Activated CD8-positive, alpha-beta T cell treated with anti-CD3 and anti-CD28 coated beads for 36 hours (primary cell): ENCODE measurements at regions not wholly inside any gene's neighbourhood (a gene's known extent, or its start where the extent isn't known, plus 50 kb on each side); places are given as distances from the start of the nearest gene placed in this dataset.

Experiments used
- ATAC-seq: fragments of 200-7000 bp; cut with Tn5 transposase; one replicate; pipeline ENCODE4 v1.10.0; 2021; ENCODE audit warnings: mild to moderate bottlenecking, moderate library complexity
- CTCF ChIA-PET: fragments of 350-600 bp; sonication (Branson Sonifier 250); formaldehyde crosslinking; loops from one replicate; lab custom pipeline; 2021; ENCODE audit warnings: antibody characterized with exemption; lab: Charles Lee
- POLR2A ChIA-PET: fragments of 350-600 bp; sonication (Branson Sonifier 250); formaldehyde crosslinking; loops from one replicate; lab custom pipeline; 2021; ENCODE audit warnings: antibody characterized with exemption; lab: Charles Lee
- DNase-seq: peaks from one replicate; pipeline ENCODE4 v3.0.0-alpha.2; 2020
- H3K27ac Mint-ChIP-seq: one replicate; pipeline ENCODE4 v1.8.0; 2021; ENCODE audit warnings: mild to moderate bottlenecking, mixed read lengths
- H3K27me3 Mint-ChIP-seq: one replicate; pipeline ENCODE4 v1.8.0; 2021; ENCODE audit warnings: mixed read lengths
- H3K36me3 Mint-ChIP-seq: one replicate; pipeline ENCODE4 v1.8.0; 2021; ENCODE audit warnings: low read depth, mixed read lengths
- H3K4me1 Mint-ChIP-seq: one replicate; pipeline ENCODE4 v1.8.0; 2021; ENCODE audit warnings: low read depth, mixed read lengths
- H3K4me3 Mint-ChIP-seq: one replicate; pipeline ENCODE4 v1.8.0; 2021; ENCODE audit warnings: mild to moderate bottlenecking, moderate library complexity, mixed read lengths
- H3K9me3 Mint-ChIP-seq: one replicate; pipeline ENCODE4 v1.8.0; 2021; ENCODE audit warnings: mixed read lengths
- CTCF ChIP-seq: fragments of 200-600 bp; IDR thresholded peaks from one replicate; pipeline ENCODE4 v1.8.0; 2022; ENCODE audit warnings: antibody characterized with exemption, mild to moderate bottlenecking
- intact Hi-C: fragments of 100-400 bp; cut with micrococcal nuclease; formaldehyde crosslinking; loops from one replicate; pipeline ENCODE4 v1.10.0; 2022

- ATAC-seq = no peak
- Mint-ChIP-seq H3K27me3 (no peaks in the 10 kb centered on the region), H3K4me3 (no peak overlapping the region), H3K27ac (no peak overlapping the region), H3K4me1 (no peaks in the 10 kb centered on the region), H3K36me3 (no peaks in the 10 kb centered on the region), H3K9me3 (no peaks in the 10 kb centered on the region)
- ChIA-PET CTCF (no interaction called here), POLR2A (interaction anchor here (0.6 kb wide), 1 partner anchor 741 kb away, joined by 3 read pairs; no protein-coding TSS in a partner anchor)
- TF ChIP-seq CTCF = no peak
- intact Hi-C loops = no loop called here
- DNase-seq = no peak
Measured at GRCh38 chr6:142624978-142625715, 319.8 kb downstream of the HIVEP2 start.

- intact Hi-C loops = no loop called here
- POLR2A ChIA-PET = no interaction called here
- Mint-ChIP-seq H3K4me3 (no peak overlapping the region), H3K4me1 (no peaks in the 10 kb centered on the region), H3K27me3 (no peaks in the 10 kb centered on the region), H3K27ac (no peak overlapping the region), H3K9me3 (no peaks in the 10 kb centered on the region), H3K36me3 (no peaks in the 10 kb centered on the region)
- CTCF ChIA-PET = no interaction called here
- ATAC-seq (no peak), DNase-seq (no peak)
- no peak for TF ChIP-seq CTCF
Measured at GRCh38 chr6:142627474-142627873, 317.5 kb downstream of the HIVEP2 start.

GRCh38 chr6:142631517-142632385, 313.2 kb downstream of the HIVEP2 start:
- DNase-seq (no peak), ATAC-seq (no peak)
- Mint-ChIP-seq H3K4me3 (no peak overlapping the region), H3K9me3 (no peaks in the 10 kb centered on the region), H3K27ac (no peak overlapping the region), H3K27me3 (no peaks in the 10 kb centered on the region), H3K4me1 (peaks cover 2% of the 10 kb centered on the region), H3K36me3 (no peaks in the 10 kb centered on the region)
- ChIA-PET POLR2A (no interaction called here), CTCF (interaction anchor here (0.6 to 1.3 kb wide), 2 partner anchors 11 to 530 kb away, joined by 3 to 4 read pairs; no protein-coding TSS in a partner anchor)
- intact Hi-C loops = no loop called here
- TF ChIP-seq CTCF = no peak

GRCh38 chr6:142633317-142633716, 311.7 kb downstream of the HIVEP2 start:
- DNase-seq (no peak), ATAC-seq (no peak)
- no peak overlapping the region for H3K4me3 Mint-ChIP-seq
- H3K9me3 Mint-ChIP-seq = no peaks in the 10 kb centered on the region
- CTCF ChIA-PET = no interaction called here
- POLR2A ChIA-PET = no interaction called here
- H3K27me3 Mint-ChIP-seq = no peaks in the 10 kb centered on the region
- intact Hi-C loops = no loop called here
- H3K27ac Mint-ChIP-seq = no peak overlapping the region
- TF ChIP-seq CTCF = no peak
- no peaks in the 10 kb centered on the region for H3K36me3 Mint-ChIP-seq
- peaks cover 2% of the 10 kb centered on the region for H3K4me1 Mint-ChIP-seq

- H3K9me3 Mint-ChIP-seq = no peaks in the 10 kb centered on the region
- DNase-seq = no peak
- H3K27me3 Mint-ChIP-seq = no peaks in the 10 kb centered on the region
- POLR2A ChIA-PET = no interaction called here
- H3K4me3 Mint-ChIP-seq = no peak overlapping the region
- no peak overlapping the region for H3K27ac Mint-ChIP-seq
- no peak for TF ChIP-seq CTCF
- no peaks in the 10 kb centered on the region for H3K36me3 Mint-ChIP-seq
- CTCF ChIA-PET = no interaction called here
- no peak for ATAC-seq
- peaks cover 2% of the 10 kb centered on the region for H3K4me1 Mint-ChIP-seq
- intact Hi-C loops = no loop called here
Measured at GRCh38 chr6:142635130-142635529, 309.8 kb downstream of the HIVEP2 start.
